DMS114 treated with DMSO at 0.1 percent for 48 hours (cell line): ENCODE measurements at regions not wholly inside any gene's neighbourhood (a gene's known extent, or its start where the extent isn't known, plus 50 kb on each side); places are given as distances from the start of the nearest gene placed in this dataset.
"Not testable (repeated sequence)": the region's sequence is repeated elsewhere in the genome, so short reads cannot be mapped to it uniquely, and the experiment has no call there.

Experiments
- DNase-seq: peaks from one replicate; lab custom pipeline; 2025; ENCODE audit not compliant: unreplicated experiment; lab: John Stamatoyannopoulos, UW

GRCh38 chr7:3159926-3160325 lies 116.3 kb upstream of the CARD11 start:
- not testable (repeated sequence) for DNase-seq

GRCh38 chr7:3162289-3162688 lies 118.6 kb upstream of the CARD11 start:
- no peak for DNase-seq

- DNase-seq = not testable (repeated sequence)
These were observed 119.1 kb upstream of the CARD11 start for GRCh38 chr7:3162798-3163197.

GRCh38 chr7:3164380-3164792 lies 120.7 kb upstream of the CARD11 start:
- no peak for DNase-seq

GRCh38 chr7:3165681-3166580 lies 122.3 kb upstream of the CARD11 start:
- DNase-seq = no peak

GRCh38 chr7:3167551-3167950 lies 123.9 kb upstream of the CARD11 start:
- no peak for DNase-seq

- no peak for DNase-seq
These were observed 124.7 kb upstream of the CARD11 start for GRCh38 chr7:3168370-3168769.

- DNase-seq = no peak
These were observed 125.2 kb upstream of the CARD11 start for GRCh38 chr7:3168869-3169268.

GRCh38 chr7:3172768-3173280 lies 128.2 kb upstream of the SDK1 start:
- no peak for DNase-seq

GRCh38 chr7:3174515-3175284 lies 126.4 kb upstream of the SDK1 start:
- no peak for DNase-seq

GRCh38 chr7:3175285-3175902 lies 125.7 kb upstream of the SDK1 start:
- DNase-seq = no peak

- no peak for DNase-seq
These were observed 124.7 kb upstream of the SDK1 start for GRCh38 chr7:3176112-3177000.

- no peak for DNase-seq
These were observed 123.8 kb upstream of the SDK1 start for GRCh38 chr7:3177271-3177670.

- no peak for DNase-seq
These were observed 121.6 kb upstream of the SDK1 start for GRCh38 chr7:3179456-3179855.

GRCh38 chr7:3180604-3181003 lies 120.4 kb upstream of the SDK1 start:
- DNase-seq = no peak

GRCh38 chr7:3182055-3182454 lies 119.0 kb upstream of the SDK1 start:
- not testable (repeated sequence) for DNase-seq

- no peak for DNase-seq
These were observed 113.5 kb upstream of the SDK1 start for GRCh38 chr7:3187444-3188040.

GRCh38 chr7:3188946-3189345 lies 112.1 kb upstream of the SDK1 start:
- DNase-seq = no peak

- DNase-seq = no peak
These were observed 109.5 kb upstream of the SDK1 start for GRCh38 chr7:3191548-3191947.

GRCh38 chr7:3192669-3193068 lies 108.4 kb upstream of the SDK1 start:
- no peak for DNase-seq
